ENCODE measurements at regions not wholly inside any gene's neighbourhood (a gene's known extent, or its start where the extent isn't known, plus 50 kb on each side); places are given as distances from the start of the nearest gene placed in this dataset.
A peak's percentile ranks its signal among the peaks of the same experiment; 100 is the strongest.
"Not testable (repeated sequence)": the region's sequence is repeated elsewhere in the genome, so short reads cannot be mapped to it uniquely, and the experiment has no call there.

DNA sequence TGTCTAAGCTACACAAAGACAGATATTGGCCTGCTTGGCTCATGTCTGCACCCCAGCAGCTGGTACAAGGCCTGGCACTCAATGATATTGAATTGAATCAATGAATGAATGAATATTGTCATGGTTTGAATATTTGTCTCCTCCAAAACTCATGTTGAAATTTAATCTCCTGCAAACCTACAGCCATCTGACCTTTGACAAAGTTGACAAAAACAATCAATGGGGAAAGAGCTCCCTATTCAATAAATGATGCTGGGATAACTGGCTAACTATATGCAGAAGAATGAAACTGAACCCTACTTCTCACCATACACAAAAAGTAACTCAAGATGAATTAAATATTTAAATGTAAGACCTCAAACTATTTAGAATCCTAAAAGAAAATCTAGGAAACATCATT lies 144.7 kb downstream of the CYP26A1 start:
- FAIRE-seq (no peak), DNase-seq (ENCODE audit: insufficient read length, low spot score) (no peak)

DNA sequence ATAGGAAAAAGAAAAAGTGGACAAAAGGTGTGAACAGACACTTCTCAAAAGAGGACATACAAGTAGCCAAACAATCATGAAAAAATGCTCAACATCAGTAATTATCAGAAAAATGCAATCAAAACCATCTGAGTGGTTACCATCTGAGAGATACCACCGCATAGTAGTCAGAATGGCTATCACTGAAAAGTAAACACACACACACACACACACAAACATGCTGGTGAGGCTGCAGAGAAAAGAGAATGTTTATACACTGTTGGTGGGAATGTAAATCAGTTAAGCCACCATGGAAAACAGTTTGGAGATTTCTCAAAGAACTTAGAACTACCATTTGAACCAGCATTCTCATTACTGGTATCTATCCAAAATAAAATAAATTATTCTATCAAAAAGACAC lies 145.7 kb downstream of the CYP26A1 start:
- FAIRE-seq (no peak), DNase-seq (ENCODE audit: insufficient read length, low spot score) (no peak)

DNA sequence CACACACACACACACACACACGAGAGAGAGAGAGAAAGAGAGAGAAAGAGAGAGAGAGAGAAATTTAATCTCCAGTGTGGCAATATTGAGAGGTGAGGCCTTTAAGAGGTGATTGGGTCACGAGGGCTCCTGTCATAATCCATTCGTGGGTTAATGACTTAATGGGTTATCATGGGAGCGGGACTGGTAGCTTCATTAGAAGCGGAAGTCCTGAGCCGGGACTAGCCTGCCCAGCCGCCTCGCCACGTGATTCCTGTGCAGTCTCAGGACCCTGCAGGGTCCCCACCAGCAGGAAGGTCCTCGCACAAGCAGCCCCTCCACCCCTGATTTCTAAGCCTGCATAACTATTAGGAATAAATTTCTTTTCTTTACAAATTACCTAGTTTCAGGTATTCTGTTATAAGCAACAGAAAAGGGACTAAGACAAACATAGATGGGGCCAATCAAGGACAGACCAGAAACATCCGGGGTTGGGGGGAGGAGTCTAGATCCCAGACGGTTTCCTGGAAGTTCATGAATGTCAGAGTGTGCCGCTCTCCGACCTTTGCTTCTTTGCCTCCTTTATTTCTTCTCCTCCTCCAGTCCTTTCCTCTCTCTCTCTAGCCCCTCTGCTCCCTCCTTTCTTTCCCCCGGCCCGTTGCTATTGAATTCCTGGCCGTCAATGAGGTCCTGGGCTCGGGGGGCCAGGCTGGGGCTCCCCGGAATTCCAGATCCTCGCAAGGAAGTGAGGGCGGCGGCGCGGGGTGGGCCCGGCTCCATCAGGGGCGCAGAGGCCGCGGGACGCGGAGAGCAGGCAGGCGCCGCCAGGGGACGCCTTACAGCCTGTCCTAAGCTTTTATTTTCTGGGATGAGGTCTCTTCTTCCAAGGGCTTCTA lies 146.8 kb downstream of the CYP26A1 start:
- no peak for DNase-seq (ENCODE audit: insufficient read length, low spot score)

DNA sequence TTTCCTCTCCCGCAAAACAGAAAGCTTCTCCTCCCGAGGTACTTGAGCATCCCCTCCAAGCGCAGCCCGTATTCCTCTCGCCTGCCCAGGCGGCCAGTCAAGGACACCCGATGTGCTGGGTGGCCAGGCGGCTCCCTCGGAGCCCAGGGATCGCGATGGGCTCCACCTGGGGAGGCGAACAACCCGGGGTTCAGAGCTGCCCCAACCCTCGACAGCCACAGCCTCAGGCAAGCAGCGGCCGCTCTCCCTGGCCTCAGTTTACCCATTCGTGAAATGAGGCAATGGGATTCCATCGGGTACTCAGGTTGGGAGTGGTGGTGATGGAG lies 147.4 kb downstream of the CYP26A1 start:
- DNase-seq (ENCODE audit: insufficient read length, low spot score), result no peak
- FAIRE-seq, result no peak

More for the DNA sequence above, 146.8 kb downstream of the CYP26A1 start:
- FAIRE-seq, result no peak

DNA sequence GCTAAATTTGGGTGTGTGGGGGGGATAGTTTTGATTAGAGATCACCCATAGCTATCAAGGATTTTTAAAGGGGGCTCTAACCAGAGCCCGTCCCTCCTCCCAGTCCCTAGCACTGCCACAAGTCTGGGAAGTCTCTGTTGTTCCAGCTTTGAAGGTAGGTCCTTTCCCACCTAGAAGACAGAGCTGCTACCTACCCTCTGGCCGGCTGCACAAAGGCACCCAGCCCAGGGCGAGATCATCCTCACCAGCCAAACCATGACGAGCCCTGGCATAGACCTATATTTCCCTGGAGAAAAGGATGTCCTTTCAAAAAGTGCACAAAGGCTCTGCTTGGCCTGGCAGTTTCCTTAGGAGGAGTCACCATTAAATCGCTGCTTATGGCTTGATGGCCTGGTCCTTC lies 147.8 kb downstream of the CYP26A1 start:
- no peak for FAIRE-seq
- DNase-seq (ENCODE audit: insufficient read length, low spot score), result no peak

DNA sequence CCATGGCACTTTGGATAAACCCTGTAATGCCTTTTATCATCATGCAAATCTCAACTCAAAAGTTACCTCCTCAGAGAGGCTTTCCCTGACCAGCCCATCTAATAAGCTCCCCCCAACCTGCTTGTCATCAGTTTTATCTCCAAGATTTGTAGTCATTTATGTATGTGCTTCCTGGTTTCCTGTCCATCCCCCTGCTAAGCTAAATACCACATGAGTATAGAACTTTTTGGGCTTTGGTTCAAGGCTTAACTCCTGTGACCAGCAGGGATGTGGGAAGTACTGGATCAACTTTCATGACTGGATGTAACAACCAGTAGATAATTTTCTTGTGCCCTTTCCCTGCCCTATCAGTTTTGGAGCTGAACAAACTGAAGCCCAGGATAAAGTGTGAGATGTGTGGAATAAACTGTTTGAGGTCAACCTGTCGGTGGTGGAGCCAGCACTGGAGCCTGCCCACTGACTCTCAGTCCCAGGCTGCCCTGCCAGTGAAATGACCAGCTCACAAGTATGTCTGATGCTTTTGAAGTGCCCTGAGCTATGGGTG lies 148.6 kb downstream of the CYP26A1 start:
- FAIRE-seq (peak; percentile 33), DNase-seq (ENCODE audit: insufficient read length, low spot score) (no peak)

DNA sequence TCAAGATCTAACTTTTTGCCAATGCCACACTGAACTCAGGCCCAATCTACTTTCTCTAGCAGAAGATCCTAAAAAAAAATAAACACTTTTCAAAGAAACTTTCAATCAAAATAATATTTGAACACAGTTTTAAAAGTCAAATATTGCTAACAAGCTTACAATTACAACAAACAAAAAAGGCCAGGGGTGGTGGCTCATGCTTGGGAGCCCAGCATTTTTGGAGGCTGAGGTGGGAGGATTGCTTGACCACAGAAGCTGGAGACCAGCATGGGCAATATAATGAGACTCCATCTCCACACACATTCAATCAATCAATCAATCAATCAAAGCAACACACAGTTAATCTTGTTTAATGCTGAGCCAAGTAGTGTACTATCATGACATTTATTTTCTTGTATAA lies 149.2 kb downstream of the CYP26A1 start:
- no peak for DNase-seq (ENCODE audit: insufficient read length, low spot score)
- FAIRE-seq, result no peak

DNA sequence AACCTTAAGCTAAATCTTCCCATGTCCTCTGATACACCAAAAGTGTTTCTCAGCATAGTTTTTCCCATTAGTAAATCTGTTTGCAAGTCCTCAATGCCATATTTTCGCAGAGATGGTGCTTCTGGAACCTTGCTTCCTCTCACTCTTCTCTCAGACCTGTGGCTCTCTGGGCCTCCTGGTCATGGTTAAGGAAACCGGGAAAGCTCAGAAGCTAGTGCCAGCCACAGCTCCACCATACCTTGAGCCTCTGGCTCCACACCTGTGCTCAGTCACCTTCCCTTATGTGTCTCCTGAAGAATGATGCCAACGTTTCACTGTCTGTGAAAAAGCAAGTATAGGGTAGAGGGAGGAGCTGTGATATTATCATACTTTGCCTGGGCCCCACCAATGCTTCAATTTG lies 149.6 kb downstream of the CYP26A1 start:
- FAIRE-seq, result no peak

DNA sequence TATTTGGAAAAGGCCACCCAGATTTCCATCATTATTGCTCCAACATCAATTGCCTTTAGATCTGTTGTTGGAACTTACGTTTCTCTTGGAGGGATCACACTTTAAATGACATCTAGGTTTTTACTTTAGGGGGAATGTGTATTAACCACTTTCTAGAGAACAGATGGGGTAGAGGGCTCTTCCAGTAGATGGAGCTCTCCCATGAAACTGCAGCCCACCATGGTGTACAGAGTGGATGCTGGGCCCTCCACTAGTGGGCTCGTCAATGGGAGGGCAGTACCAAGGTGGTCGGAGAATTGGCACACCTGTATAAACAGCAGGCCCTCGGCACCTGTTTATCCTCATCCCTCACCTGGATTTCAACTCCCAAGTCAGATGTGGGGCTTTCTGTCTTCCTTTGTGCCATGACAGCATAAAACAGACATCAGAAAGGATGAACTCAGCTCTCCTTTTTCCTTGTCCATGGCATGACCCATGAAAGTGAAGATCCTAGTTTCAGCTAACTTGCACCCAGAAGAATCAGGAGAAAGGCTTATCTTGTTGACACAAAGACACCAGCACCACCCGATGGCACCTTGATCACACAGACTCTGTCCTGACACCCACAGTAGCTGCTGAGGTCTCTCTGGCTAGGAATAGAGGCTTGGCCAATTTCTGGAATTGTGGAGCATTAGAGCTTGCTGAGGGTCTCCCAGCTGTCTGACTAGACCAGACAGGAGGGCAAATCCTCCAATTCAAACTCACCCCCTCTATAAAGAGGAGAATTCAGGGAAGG lies 150.5 kb downstream of the CYP26A1 start:
- no peak for FAIRE-seq

More for the DNA sequence above, 149.6 kb downstream of the CYP26A1 start:
- DNase-seq (ENCODE audit: insufficient read length, low spot score), result no peak

DNA sequence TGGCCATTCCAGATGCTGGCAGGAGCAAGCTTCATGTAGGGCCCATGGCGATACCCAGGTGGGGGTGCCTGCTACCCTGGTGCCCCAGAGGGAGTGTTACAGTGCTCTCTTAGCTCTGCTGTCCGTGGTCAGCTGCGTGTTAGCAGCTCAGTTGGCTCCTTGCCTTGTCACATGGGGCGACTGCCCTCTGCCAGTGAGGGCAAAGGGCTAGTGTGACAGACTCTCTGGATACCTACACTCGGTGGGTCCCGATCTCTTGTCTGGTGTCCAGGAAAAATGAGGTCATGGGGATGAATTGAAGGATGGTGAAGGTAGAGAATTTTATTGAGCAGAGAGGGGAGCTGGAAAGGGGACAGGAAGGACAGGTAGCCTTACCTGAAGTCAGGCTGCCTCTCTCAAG lies 152.2 kb downstream of the CYP26A1 start:
- FAIRE-seq (no peak), DNase-seq (ENCODE audit: insufficient read length, low spot score) (no peak)

More for the DNA sequence above, 150.5 kb downstream of the CYP26A1 start:
- no peak for DNase-seq (ENCODE audit: insufficient read length, low spot score)

DNA sequence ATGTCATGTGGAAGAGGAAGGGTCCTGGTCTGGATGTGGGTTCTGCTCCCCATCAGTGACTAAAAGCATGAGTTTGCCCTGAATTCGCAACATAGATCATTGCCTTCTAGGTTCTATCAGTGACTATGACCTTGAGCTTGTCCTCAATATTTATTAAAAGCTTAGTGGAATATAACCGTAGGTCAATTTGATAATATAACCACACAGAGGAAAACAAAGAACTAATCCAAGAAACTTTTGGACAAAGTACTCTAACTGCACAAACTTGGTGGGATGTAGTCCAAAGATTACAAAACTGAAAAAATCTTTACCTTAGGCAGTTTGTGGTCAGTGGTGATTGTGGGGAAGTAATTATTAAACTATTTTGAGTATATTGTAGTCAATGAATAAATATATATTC lies 152.9 kb downstream of the CYP26A1 start:
- FAIRE-seq, result no peak

DNA sequence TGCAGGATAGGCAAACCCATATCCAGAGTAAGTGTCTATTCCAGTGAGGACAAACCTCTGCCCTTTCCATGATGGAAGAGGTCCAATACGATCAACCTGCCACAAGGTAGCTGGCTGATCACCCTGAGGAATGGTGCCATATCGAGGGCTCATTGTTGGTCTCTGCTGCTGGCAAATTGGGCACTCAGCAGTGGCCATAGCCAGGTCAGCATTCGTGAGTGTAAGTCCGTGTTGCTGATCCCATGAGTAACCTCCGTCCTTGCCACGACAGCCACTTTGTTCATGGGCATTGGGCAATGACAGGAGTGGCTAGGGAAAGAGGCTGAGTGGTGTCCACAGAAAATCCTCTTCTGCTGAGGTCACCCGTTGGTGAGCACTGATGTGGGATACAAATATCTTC lies 156.9 kb downstream of the CYP26A1 start:
- not testable (repeated sequence) for FAIRE-seq; DNase-seq (ENCODE audit: insufficient read length, low spot score)

More for the DNA sequence above, 152.9 kb downstream of the CYP26A1 start:
- DNase-seq (ENCODE audit: insufficient read length, low spot score), result no peak

DNA sequence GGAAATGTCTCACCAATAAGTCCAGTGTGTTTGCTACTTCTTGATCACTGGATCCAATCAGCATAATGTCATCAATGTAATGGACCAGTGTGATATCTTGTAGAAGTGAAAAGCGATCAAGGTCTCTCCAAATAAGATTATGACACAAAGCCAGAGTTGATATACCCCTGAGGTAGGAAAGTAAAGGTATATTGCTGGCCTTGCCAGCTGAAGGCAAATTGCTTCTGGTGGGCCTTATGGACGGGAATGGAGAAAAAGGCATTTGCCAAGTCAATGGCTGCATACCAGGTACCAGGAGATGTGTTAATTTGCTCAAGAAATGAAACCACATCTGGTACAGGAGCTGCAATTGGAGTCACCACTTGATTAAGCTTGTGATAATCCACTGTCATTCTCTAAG lies 158.5 kb downstream of the CYP26A1 start:
- not testable (repeated sequence) for FAIRE-seq; DNase-seq (ENCODE audit: insufficient read length, low spot score)

DNA sequence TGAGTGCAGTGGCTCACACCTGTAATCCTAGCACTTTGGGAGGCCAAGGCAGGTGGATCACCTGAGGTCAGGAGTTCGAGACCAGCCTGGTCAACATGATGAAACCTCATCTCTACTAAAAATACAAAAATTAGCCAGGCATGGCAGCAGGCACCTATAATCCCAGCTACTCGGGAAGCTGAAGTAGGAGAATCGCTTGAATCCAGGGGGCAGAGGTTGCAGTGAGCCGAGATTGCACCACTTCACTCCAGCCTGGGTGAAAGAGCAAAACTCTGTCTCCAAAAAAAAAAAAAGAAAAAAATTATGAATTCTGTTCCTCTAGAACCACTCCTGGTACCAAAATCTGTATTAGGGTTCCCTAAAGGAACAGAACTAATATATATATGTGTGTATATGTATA lies 161.2 kb downstream of the CYP26A1 start:
- DNase-seq (ENCODE audit: insufficient read length, low spot score); FAIRE-seq: not testable (repeated sequence)

DNA sequence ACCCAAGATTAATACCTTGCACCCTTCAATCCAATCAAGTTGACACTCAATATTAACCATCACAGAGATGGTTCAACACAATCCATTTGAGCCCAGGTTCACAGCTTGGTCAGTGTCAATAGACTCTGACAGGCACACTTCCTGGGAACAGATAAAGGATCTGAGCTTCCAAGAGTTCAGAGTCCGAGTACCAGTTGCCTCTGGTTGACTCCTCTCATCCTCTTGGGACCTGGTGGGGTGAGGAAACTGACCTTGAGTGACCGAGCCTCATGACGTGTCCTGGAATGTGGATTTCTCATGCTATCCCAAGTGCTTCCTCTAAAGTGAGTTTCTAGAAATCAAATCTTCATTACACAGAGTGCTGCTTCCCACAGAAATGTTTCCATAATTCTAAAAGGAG lies 162.0 kb downstream of the CYP26A1 start:
- DNase-seq (ENCODE audit: insufficient read length, low spot score), result peak; percentile 57
- no peak for FAIRE-seq

DNA sequence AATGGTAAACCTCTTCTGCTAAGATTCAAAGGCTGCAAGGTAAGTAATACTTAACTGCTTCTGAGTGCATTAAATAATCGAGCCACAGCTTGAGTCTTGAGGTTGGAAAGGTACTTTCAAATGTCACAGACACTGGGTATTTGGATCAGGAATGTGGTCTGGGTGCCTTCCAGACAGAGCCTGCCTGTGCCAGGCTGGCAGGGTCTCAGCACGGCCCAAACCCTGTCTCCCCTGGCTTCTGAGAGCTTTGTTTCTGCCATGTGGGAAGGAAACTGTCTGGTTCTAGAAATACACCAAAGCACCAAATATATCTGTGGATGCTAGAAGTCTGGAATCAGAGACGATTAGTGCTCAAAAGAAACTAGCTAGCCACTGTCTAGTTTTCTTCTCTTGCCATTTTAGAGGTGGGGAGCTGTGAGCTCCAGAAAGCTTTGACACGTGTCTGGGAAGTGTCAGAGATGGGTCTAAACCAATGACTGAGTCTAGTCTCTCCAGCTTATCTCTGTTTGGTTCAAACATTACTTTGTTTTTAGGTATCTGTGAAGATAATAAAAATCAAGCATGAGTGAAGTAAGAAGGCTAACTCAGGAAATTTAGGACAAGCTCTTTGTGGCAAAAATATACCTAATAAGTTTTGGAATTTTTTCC lies 162.8 kb downstream of the CYP26A1 start:
- FAIRE-seq (no peak), DNase-seq (ENCODE audit: insufficient read length, low spot score) (no peak)

DNA sequence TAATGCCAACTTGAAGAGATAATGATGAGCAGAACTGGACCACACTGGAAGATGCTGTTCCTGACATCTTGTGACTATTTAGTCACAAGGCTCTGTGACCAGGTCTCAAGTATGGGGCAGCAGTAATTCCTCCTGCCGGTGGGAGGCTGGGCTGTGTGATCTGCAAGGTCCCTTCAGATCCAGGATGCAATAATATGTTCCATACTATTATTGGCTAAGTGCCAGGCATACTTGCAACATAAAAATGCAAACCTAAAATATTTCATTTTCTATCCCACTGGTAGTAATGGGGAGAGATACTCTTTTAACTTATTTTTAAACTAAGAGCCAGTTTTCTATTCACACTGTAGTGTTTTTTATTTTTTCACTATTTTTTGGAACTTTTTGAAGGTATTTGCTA lies 171.5 kb downstream of the CYP26A1 start:
- DNase-seq (ENCODE audit: insufficient read length, low spot score), result no peak
- FAIRE-seq, result no peak

DNA sequence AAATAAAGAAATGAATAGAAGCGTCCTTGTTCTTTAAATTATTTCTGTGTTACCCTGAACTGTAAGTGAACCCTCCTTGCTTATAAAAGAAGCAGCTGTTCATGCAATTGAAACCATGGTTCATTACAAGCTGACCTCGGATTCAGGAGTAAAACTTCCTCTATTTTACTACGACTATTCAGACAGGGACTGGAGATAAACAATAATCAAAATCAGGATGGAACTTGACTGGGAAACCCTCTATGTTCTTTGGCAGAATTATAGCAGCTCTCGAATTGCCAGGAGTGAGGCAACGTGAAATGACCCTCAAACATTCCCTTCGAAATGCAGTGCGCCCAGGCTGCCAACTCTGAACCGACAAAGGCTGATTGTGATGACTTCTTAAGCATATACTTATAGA lies 172.1 kb downstream of the CYP26A1 start:
- DNase-seq (ENCODE audit: insufficient read length, low spot score) (no peak), FAIRE-seq (no peak)

DNA sequence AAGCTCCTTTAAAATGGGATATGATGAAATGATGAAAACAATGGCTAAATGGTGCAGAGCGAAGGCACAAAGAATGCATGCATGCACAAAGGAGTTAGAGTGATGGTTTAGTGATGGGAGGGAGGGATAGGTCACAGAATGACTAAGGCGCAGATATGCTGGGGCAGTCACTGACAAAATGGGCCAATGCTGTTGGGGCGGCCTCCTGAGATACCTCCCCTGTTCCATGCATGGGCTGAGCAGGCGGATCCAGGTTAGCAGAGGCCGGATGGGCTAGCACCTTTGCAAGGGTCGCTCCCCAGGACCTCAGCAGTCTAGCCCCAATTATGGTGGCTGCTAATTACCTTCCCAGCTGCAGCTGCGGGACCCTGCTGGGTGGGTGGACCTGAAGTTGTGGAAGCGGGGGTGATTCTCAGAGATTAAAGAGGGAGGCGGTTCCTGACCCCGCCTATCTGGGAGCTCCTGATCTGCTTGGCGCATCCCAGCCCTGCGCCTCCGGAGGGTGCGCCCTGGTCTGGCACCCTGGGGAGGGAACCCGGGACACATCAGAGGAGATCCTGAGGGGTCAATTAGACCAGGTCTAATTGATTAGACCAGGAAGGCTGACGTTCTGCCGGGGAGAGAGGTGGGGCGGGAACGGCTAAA lies 175.0 kb downstream of the CYP26A1 start:
- no peak for FAIRE-seq
- no peak for DNase-seq (ENCODE audit: insufficient read length, low spot score)

DNA sequence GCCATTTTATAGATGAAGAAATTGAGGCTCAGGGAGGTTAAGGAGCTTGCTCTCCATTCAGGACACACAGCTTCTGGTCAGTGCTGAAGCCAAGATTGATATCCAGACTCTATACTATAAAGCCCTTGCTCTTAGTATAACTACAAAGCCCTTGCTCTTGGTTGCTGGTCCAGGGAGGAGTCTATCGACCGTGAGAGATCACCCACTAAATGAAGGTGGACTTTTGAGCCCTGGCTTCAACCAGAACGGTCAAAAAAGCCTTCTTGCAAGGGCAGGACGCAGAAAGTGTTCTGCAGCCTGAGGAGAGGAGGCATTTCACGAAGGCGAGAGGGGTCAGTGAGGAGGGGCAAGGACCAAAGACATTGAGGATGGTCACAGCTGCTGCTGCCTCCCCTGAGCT lies 176.3 kb downstream of the CYP26A1 start:
- FAIRE-seq, result no peak

More for the DNA sequence above, 176.3 kb downstream of the CYP26A1 start:
- no peak for DNase-seq (ENCODE audit: insufficient read length, low spot score)

Measured in HTR-8/SVneo (cell line).